H1 (cell line): ENCODE measurements at regions not wholly inside any gene's neighbourhood (a gene's known extent, or its start where the extent isn't known, plus 50 kb on each side); places are given as distances from the start of the nearest gene placed in this dataset.

Experiments used
- NANOG ChIP-seq: IDR thresholded peaks from 2 replicates; pipeline ENCODE4 v1.6.1; 2011; ENCODE audit warnings: low read length, low read depth, mild to moderate bottlenecking, inconsistent platforms; ENCODE audit not compliant: insufficient read depth, poor library complexity, severe bottlenecking
- RAD21 ChIP-seq, 2 experiments: IDR thresholded peaks in 1 of 2; conservative IDR thresholded peaks in 1 of 2; 2 replicates each; pipeline ENCODE4 v1.6.1; 2011; ENCODE audit warnings: low read depth in 2 of 2, low read length in 2 of 2, improper control_type of control experiment in 1 of 2, inconsistent platforms in 1 of 2, mild to moderate bottlenecking in 1 of 2, moderate library complexity in 1 of 2
- SAP30 ChIP-seq: fragments of 300-600 bp; sonication (generic); IDR thresholded peaks from 2 replicates; pipeline ENCODE4 v1.7.1; 2012; ENCODE audit warnings: low read length, moderate library complexity, mild to moderate bottlenecking, inconsistent platforms; ENCODE audit not compliant: insufficient read depth, insufficient replicate concordance
- SRF ChIP-seq: IDR thresholded peaks from 2 replicates; pipeline ENCODE4 v1.6.1; 2011; ENCODE audit warnings: mild to moderate bottlenecking, low read depth, low read length, moderate library complexity
- TF ChIP-seq, protein P1 (sequence below): IDR thresholded peaks from 2 replicates; pipeline ENCODE4 v1.6.1; 2012; ENCODE audit warnings: inconsistent platforms

- TF ChIP-seq RAD21 (IDR thresholded peaks at IDR 0.05 in 1 of 2, conservative IDR thresholded peaks at IDR 0.05 in 1 of 2; ENCODE audit: low read depth in 2 of 2, low read length in 2 of 2) = no peak
- no peak for TF ChIP-seq SAP30
- TF ChIP-seq, protein P1, sequence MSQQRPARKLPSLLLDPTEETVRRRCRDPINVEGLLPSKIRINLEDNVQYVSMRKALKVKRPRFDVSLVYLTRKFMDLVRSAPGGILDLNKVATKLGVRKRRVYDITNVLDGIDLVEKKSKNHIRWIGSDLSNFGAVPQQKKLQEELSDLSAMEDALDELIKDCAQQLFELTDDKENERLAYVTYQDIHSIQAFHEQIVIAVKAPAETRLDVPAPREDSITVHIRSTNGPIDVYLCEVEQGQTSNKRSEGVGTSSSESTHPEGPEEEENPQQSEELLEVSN = no peak
- no peak for TF ChIP-seq SRF
- no peak for TF ChIP-seq NANOG
- TF ChIP-seq, all 59 proteins: peak for 0
Observed at GRCh38 chr2:83994633-83995179, 464.4 kb downstream of the SUCLG1 start (continued).
